ENCODE measurements at regions not wholly inside any gene's neighbourhood (a gene's known extent, or its start where the extent isn't known, plus 50 kb on each side); places are given as distances from the start of the nearest gene placed in this dataset.

DNA sequence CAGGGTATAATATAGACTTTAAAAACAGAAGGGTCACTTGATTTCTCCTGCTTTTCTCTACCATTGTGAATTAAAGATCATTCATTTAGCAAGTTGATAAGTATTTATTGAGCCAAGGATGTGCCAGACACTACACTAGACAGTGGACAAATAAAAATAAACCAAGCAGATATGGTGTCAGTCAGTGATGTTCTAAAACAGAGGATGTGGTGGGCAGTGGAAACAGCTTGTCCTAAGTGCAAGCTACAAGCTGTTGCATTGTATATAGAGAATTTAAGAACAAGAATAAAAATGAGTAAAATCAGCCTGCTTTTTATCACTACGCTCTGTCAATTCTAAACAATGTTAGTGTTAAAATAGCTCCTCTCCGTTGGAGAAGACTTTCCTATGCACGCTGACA lies 637.3 kb upstream of the GRM7 start:
- TF ChIP-seq, protein P1, sequence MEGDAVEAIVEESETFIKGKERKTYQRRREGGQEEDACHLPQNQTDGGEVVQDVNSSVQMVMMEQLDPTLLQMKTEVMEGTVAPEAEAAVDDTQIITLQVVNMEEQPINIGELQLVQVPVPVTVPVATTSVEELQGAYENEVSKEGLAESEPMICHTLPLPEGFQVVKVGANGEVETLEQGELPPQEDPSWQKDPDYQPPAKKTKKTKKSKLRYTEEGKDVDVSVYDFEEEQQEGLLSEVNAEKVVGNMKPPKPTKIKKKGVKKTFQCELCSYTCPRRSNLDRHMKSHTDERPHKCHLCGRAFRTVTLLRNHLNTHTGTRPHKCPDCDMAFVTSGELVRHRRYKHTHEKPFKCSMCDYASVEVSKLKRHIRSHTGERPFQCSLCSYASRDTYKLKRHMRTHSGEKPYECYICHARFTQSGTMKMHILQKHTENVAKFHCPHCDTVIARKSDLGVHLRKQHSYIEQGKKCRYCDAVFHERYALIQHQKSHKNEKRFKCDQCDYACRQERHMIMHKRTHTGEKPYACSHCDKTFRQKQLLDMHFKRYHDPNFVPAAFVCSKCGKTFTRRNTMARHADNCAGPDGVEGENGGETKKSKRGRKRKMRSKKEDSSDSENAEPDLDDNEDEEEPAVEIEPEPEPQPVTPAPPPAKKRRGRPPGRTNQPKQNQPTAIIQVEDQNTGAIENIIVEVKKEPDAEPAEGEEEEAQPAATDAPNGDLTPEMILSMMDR (IDR thresholded peaks at IDR 0.05) = no peak
- no peak for TF ChIP-seq POLR2A (IDR thresholded peaks at IDR 0.05)
